HepG2 (cell line): ENCODE measurements at regions not wholly inside any gene's neighbourhood (a gene's known extent, or its start where the extent isn't known, plus 50 kb on each side); places are given as distances from the start of the nearest gene placed in this dataset.

Source experiments
- ATAC-seq: fragments of 200-7000 bp; cut with Tn5 transposase; 3 replicates; pipeline ENCODE4 v1.9.1; 2020; ENCODE audit warnings: mild to moderate bottlenecking, moderate library complexity
- BruUV-seq: library from RNA; stranded (reverse); fragments of 400-500 nt; replicated peaks from 2 replicates; lab custom pipeline; 2021; lab: Mats Ljungman, UMichigan
- CTCF ChIA-PET: fragments of 300-600 bp; formaldehyde crosslinking; extraction: SDS; loops from one replicate; lab custom pipeline; 2021; ENCODE audit warnings: low total read pairs, inconsistent platforms, low intra/inter-chr PET ratio; lab: Yijun Ruan, JAX
- POLR2A ChIA-PET: fragments of 350-600 bp; sonication (Branson Sonifier 250); formaldehyde crosslinking; loops from one replicate; lab custom pipeline; 2020; ENCODE audit warnings: antibody characterized with exemption, inconsistent platforms; lab: Yijun Ruan, JAX
- DNase-seq: peaks from one replicate; pipeline ENCODE4 v3.0.0-alpha.2; 2015; ENCODE audit warnings: low spot score
- FAIRE-seq: peaks from 3 replicates; lab custom pipeline; 2011; peaks lifted over from hg19 to GRCh38; lab: Jason Lieb, UNC
- H2AFZ ChIP-seq: one replicate; pipeline ENCODE4 v1.6.1; 2011; ENCODE audit warnings: low read length, inconsistent platforms
- H3K27ac ChIP-seq: fragments of 300-600 bp; 3 replicates; pipeline ENCODE4 v1.8.0; 2011; ENCODE audit warnings: mixed run types, mild to moderate bottlenecking, mixed read lengths, low read length, inconsistent platforms; ENCODE audit not compliant: insufficient read depth; ENCODE audit errors: extremely low read length
- H3K27me3 ChIP-seq, 2 experiments: fragments of 200-600 bp in 1 of 2; 2 replicates in 1 of 2; 3 replicates in 1 of 2; pipeline versions ENCODE4 v1.6.0 to v1.8.0; 2011; ENCODE audit warnings: low read length in 2 of 2, mild to moderate bottlenecking in 2 of 2, moderate library complexity in 2 of 2, inconsistent platforms in 1 of 2; ENCODE audit not compliant: insufficient read depth in 2 of 2, control insufficient read depth in 1 of 2
- H3K36me3 ChIP-seq, 2 experiments: fragments of 200-600 bp in 1 of 2; replicated peaks in 1 of 2; 2 replicates in 1 of 2; 3 replicates in 1 of 2; pipeline versions ENCODE4 v1.5.1 to v1.8.0; 2011; ENCODE audit warnings: low read length in 2 of 2, inconsistent platforms in 1 of 2; ENCODE audit not compliant: insufficient read depth in 2 of 2, control insufficient read depth in 1 of 2
- H3K4me1 ChIP-seq: 2 replicates; pipeline ENCODE4 v1.5.1; 2012; ENCODE audit warnings: low read length, inconsistent platforms; ENCODE audit not compliant: insufficient read depth
- H3K4me2 ChIP-seq: 2 replicates; pipeline ENCODE4 v1.6.0; 2011; ENCODE audit warnings: low read depth, low read length, inconsistent platforms
- H3K4me3 ChIP-seq, 3 experiments: fragments of 200-600 bp in 1 of 3; sonication (generic), shearing (Covaris generic) in 1 of 3; replicated peaks in 1 of 3; 2 replicates each; pipeline ENCODE4 v1.5.1; 2011 to 2016; ENCODE audit warnings: low read length in 3 of 3, inconsistent platforms in 2 of 3, low read depth in 2 of 3, mild to moderate bottlenecking in 2 of 3, control low read depth in 1 of 3, mixed read lengths in 1 of 3; ENCODE audit not compliant: insufficient read depth in 1 of 3
- H3K79me2 ChIP-seq: one replicate; pipeline ENCODE4 v1.6.1; 2011; ENCODE audit warnings: low read length, inconsistent platforms; ENCODE audit not compliant: insufficient read depth
- H3K9ac ChIP-seq: 2 replicates; pipeline ENCODE4 v1.6.0; 2011; ENCODE audit warnings: mild to moderate bottlenecking, low read depth, low read length, inconsistent platforms; ENCODE audit not compliant: insufficient read depth
- H3K9me3 ChIP-seq: 2 replicates; pipeline ENCODE4 v1.5.1; 2012; ENCODE audit warnings: mild to moderate bottlenecking, low read length
- H4K20me1 ChIP-seq: 2 replicates; pipeline ENCODE4 v1.6.0; 2011; ENCODE audit warnings: inconsistent platforms, mild to moderate bottlenecking, low read length, moderate library complexity; ENCODE audit not compliant: insufficient read depth
- AHR ChIP-seq: IDR thresholded peaks from 2 replicates; pipeline ENCODE4 v1.6.1; 2018; ENCODE audit warnings: missing genetic modification reagents, missing compliant biosample characterization
- BCL3 ChIP-seq: sonication (generic); formaldehyde crosslinking; IDR thresholded peaks from 2 replicates; pipeline ENCODE4 v1.5.1; 2020; ENCODE audit warnings: mild to moderate bottlenecking, missing genetic modification reagents, moderate library complexity
- DRAP1 ChIP-seq: IDR thresholded peaks from 2 replicates; pipeline ENCODE4 v1.6.1; 2016; ENCODE audit warnings: missing genetic modification reagents, missing compliant biosample characterization
- HNRNPLL ChIP-seq: fragments of 200-400 bp; formaldehyde crosslinking; IDR thresholded peaks from 2 replicates; pipeline ENCODE4 v1.6.1; 2017; ENCODE audit warnings: mild to moderate bottlenecking, low read depth, low read length; ENCODE audit not compliant: poor library complexity, severe bottlenecking
- MEF2D ChIP-seq: sonication (generic); formaldehyde crosslinking; IDR thresholded peaks from 2 replicates; pipeline ENCODE4 v1.5.1; 2020; ENCODE audit warnings: mild to moderate bottlenecking, missing genetic modification reagents
- MTA3 ChIP-seq: sonication (generic); formaldehyde crosslinking; IDR thresholded peaks from 2 replicates; pipeline ENCODE4 v1.4.0; 2020; ENCODE audit warnings: missing genetic modification reagents
- TGIF2 ChIP-seq: IDR thresholded peaks from 2 replicates; pipeline ENCODE4 v1.6.1; 2016; ENCODE audit warnings: control low read depth, missing compliant biosample characterization
- THAP11 ChIP-seq: IDR thresholded peaks from 2 replicates; pipeline ENCODE4 v1.6.1; 2016; ENCODE audit warnings: missing biosample characterization, missing genetic modification reagents
- TRIM22 ChIP-seq: fragments of 450-650 bp; IDR thresholded peaks from 2 replicates; pipeline ENCODE4 v1.6.1; 2017
- ZBTB8A ChIP-seq: sonication (generic); formaldehyde crosslinking; IDR thresholded peaks from 2 replicates; pipeline ENCODE4 v1.4.0; 2020; ENCODE audit warnings: mild to moderate bottlenecking, low read depth, missing genetic modification reagents, borderline replicate concordance
- ZNF317 ChIP-seq: sonication (generic); formaldehyde crosslinking; IDR thresholded peaks from 2 replicates; pipeline ENCODE4 v1.5.0; 2020; ENCODE audit warnings: mild to moderate bottlenecking, missing genetic modification reagents
- WGBS: methylation state at CpG from one replicate; pipeline ENCODE4 v1.1.6; 2017; ENCODE audit warnings: low lambda C conversion rate; 5-methylcytosine and 5-hydroxymethylcytosine counted together
- in situ Hi-C: cut with HindIII; loops from 2 replicates; pipeline ENCODE4 v1.10.0; 2017; ENCODE audit warnings: low pct_unique_long_range_greater_than_20kb; ENCODE audit not compliant: extremely low pct_ligation_motif_present
- intact Hi-C: fragments of 100-400 bp; cut with micrococcal nuclease; formaldehyde crosslinking; loops from one replicate; pipeline ENCODE4 v1.10.0; 2022; ENCODE audit not compliant: unreplicated experiment

GRCh38 chr5:109965634-109966033 lies 275.9 kb downstream of the MAN2A1 start (continued):
- no peak for TF ChIP-seq TRIM22

- POLR2A ChIA-PET = no interaction called here
- CTCF ChIA-PET = no interaction called here
Observed at GRCh38 chr5:109971968-109972367, 282.2 kb downstream of the MAN2A1 start.

More at GRCh38 chr5:109971968-109972367, 282.2 kb downstream of the MAN2A1 start:
- in situ Hi-C loops (no loop called here), intact Hi-C loops (no loop called here)
- H2AFZ ChIP-seq = no peak overlapping the region
- DNase-seq (no peak), ATAC-seq (no peak), FAIRE-seq (no peak)
- no peak overlapping the region for H3K9ac ChIP-seq
- TF ChIP-seq TGIF2 (CRISPR knock-in tag) (no peak), MEF2D (CRISPR knock-in tag) (no peak), ZNF317 (CRISPR knock-in tag) (no peak), MTA3 (CRISPR knock-in tag) (no peak), THAP11 (no peak), BCL3 (no peak), DRAP1 (no peak), AHR (no peak), HNRNPLL (no peak), ZBTB8A (CRISPR knock-in tag) (no peak)
- H4K20me1 ChIP-seq = no peaks in the 10 kb centered on the region
- no peaks in the 10 kb centered on the region for H3K79me2 ChIP-seq
- no peaks in the 10 kb centered on the region for H3K36me3 ChIP-seq
- no TSS peak for BruUV-seq
- H3K4me2 ChIP-seq = no peak overlapping the region
- no peaks in the 10 kb centered on the region for H3K9me3 ChIP-seq
- H3K4me3 ChIP-seq = no peak overlapping the region
- H3K27ac ChIP-seq = no peak overlapping the region
- no peaks in the 10 kb centered on the region for H3K27me3 ChIP-seq
- H3K4me1 ChIP-seq = no peaks in the 10 kb centered on the region
- 96% methylated on average over 1 of the region's 1 CpG for WGBS
